ENCODE measurements at regions not wholly inside any gene's neighbourhood (a gene's known extent, or its start where the extent isn't known, plus 50 kb on each side); places are given as distances from the start of the nearest gene placed in this dataset.

GRCh38 chr9:38118862-38119438 is 49.9 kb upstream of the SHB start:
- no peak for DNase-seq

All from effector CD8-positive, alpha-beta T cell (primary cell).